K562 (cell line): ENCODE measurements at regions not wholly inside any gene's neighbourhood (a gene's known extent, or its start where the extent isn't known, plus 50 kb on each side); places are given as distances from the start of the nearest gene placed in this dataset.

Experiments used
- ATAC-seq: fragments of 200-7000 bp; cut with Tn5 transposase; 3 replicates; pipeline ENCODE4 v1.9.1; 2020; ENCODE audit warnings: moderate library complexity
- BruUV-seq: library from RNA; stranded (reverse); fragments of 400-500 nt; replicated peaks from 2 replicates; lab custom pipeline; 2021; lab: Mats Ljungman, UMichigan
- CTCF ChIA-PET: fragments of 300-600 bp; formaldehyde crosslinking; extraction: SDS; loops from one replicate; lab custom pipeline; 2021; ENCODE audit warnings: low intra/inter-chr PET ratio; lab: Yijun Ruan, JAX
- POLR2A ChIA-PET: fragments of 300-600, 350-650 bp; sonication (Branson Sonifier 250); formaldehyde crosslinking; extraction: SDS; loops from one replicate; lab custom pipeline; 2021; ENCODE audit warnings: antibody characterized with exemption, inconsistent platforms; lab: Yijun Ruan, JAX
- DNase-seq, 4 experiments: peaks; one replicate each; pipeline versions ENCODE4 v3.0.0 to v3.0.0-alpha.2; 2011 to 2018; ENCODE audit warnings: low spot score in 3 of 4, mixed read lengths in 3 of 4; ENCODE audit errors: extremely low read depth in 1 of 4
- FAIRE-seq: peaks from 2 replicates; lab custom pipeline; 2011; peaks lifted over from hg19 to GRCh38; lab: Jason Lieb, UNC
- H2AFZ ChIP-seq: 2 replicates; pipeline ENCODE4 v1.6.0; 2011; ENCODE audit warnings: low read depth, low read length, control low read depth, inconsistent platforms
- H3K27ac ChIP-seq: fragments of 200-600 bp; 3 replicates; pipeline ENCODE4 v1.8.0; 2011; ENCODE audit warnings: low read depth, mild to moderate bottlenecking, control low read depth, inconsistent platforms, low read length, moderate library complexity, mixed read lengths; ENCODE audit errors: extremely low read depth
- H3K27me3 ChIP-seq, 2 experiments: fragments of 300-600 bp in 1 of 2; 2 replicates in 1 of 2; 3 replicates in 1 of 2; pipeline versions ENCODE4 v1.6.0 to v1.8.0; 2011; ENCODE audit warnings: inconsistent platforms in 2 of 2, low read length in 2 of 2, mild to moderate bottlenecking in 1 of 2, mixed read lengths in 1 of 2, moderate library complexity in 1 of 2; ENCODE audit not compliant: control insufficient read depth in 2 of 2, insufficient read depth in 2 of 2
- H3K36me3 ChIP-seq: fragments of 300-600 bp; 3 replicates; pipeline ENCODE4 v1.8.0; 2011; ENCODE audit warnings: mild to moderate bottlenecking, low read length, inconsistent platforms; ENCODE audit not compliant: control insufficient read depth, insufficient read depth
- H3K4me1 ChIP-seq, 2 experiments: fragments of 200-600 bp in 1 of 2; replicated peaks in 1 of 2; 2 replicates in 1 of 2; 3 replicates in 1 of 2; pipeline versions ENCODE4 v1.5.1 to v1.8.0; 2011; ENCODE audit warnings: inconsistent platforms in 2 of 2, low read length in 2 of 2, mild to moderate bottlenecking in 1 of 2, mixed read lengths in 1 of 2, moderate library complexity in 1 of 2; ENCODE audit not compliant: control insufficient read depth in 2 of 2, insufficient read depth in 2 of 2
- H3K4me2 ChIP-seq: 2 replicates; pipeline ENCODE4 v1.6.1; 2011; ENCODE audit warnings: low read length, control low read depth, inconsistent platforms, mixed read lengths; ENCODE audit not compliant: insufficient read depth
- H3K4me3 ChIP-seq: fragments of 200-600 bp; sonication (generic), shearing (Covaris generic); 2 replicates; pipeline ENCODE4 v1.5.1; 2016; ENCODE audit warnings: control low read depth, inconsistent platforms
- H3K79me2 ChIP-seq: fragments of 200-600 bp; 3 replicates; pipeline ENCODE4 v1.8.0; 2011; ENCODE audit warnings: low read length, inconsistent platforms; ENCODE audit not compliant: control insufficient read depth, insufficient read depth
- H3K9ac ChIP-seq, 2 experiments: 2 replicates each; pipeline versions ENCODE4 v1.6.0 to v1.6.1; 2011; ENCODE audit warnings: low read depth in 2 of 2, low read length in 2 of 2, control low read depth in 1 of 2, inconsistent platforms in 1 of 2, mild to moderate bottlenecking in 1 of 2, mixed read lengths in 1 of 2; ENCODE audit not compliant: insufficient read depth in 1 of 2
- H3K9me1 ChIP-seq: one replicate; pipeline ENCODE4 v1.6.0; 2011; ENCODE audit warnings: inconsistent platforms, mild to moderate bottlenecking, low read length, moderate library complexity; ENCODE audit not compliant: control insufficient read depth, insufficient read depth
- H3K9me3 ChIP-seq: replicated peaks from 2 replicates; pipeline ENCODE4 v1.5.1; 2011; ENCODE audit warnings: low read depth, low read length, inconsistent platforms; ENCODE audit not compliant: control insufficient read depth, insufficient read depth
- H4K20me1 ChIP-seq: replicated peaks from 2 replicates; pipeline ENCODE4 v1.6.1; 2011; ENCODE audit warnings: low read length, inconsistent platforms, mixed read lengths; ENCODE audit not compliant: control insufficient read depth, insufficient read depth
- KAT2B ChIP-seq: IDR thresholded peaks from one replicate; pipeline ENCODE4 v1.6.1; 2012; ENCODE audit warnings: low read depth, mild to moderate bottlenecking, control low read depth, inconsistent platforms, low read length, moderate library complexity
- SUPT5H ChIP-seq: fragments of 450-650 bp; IDR thresholded peaks from 2 replicates; pipeline ENCODE4 v1.6.1; 2016
- WGBS: fragments of 100-300 bp; shearing (Covaris generic); methylation state at CpG from one replicate; pipeline ENCODE4 v1.1.6; 2016; ENCODE audit warnings: low coverage, mixed read lengths; ENCODE audit not compliant: insufficient coverage; ENCODE audit errors: missing lambda C conversion rate; 5-methylcytosine and 5-hydroxymethylcytosine counted together
- in situ Hi-C: fragments of 300-500 bp; cut with MboI; formaldehyde crosslinking; loops from 4 replicates; pipeline ENCODE4 v1.15.0; 2018; ENCODE audit warnings: inconsistent platforms, mixed read lengths
- intact Hi-C: fragments of 100-400 bp; cut with micrococcal nuclease; formaldehyde crosslinking; loops from 2 replicates; pipeline ENCODE4 v1.14.2; 2022
- TF ChIP-seq, protein P1 (sequence below), 2 experiments: fragments of 450-650 bp in 1 of 2; sonication (generic) in 1 of 2; formaldehyde crosslinking in 1 of 2; IDR thresholded peaks; 2 replicates each; pipeline versions ENCODE4 v1.7.1 to v1.9.0; 2016 to 2022; ENCODE audit warnings: inconsistent platforms in 1 of 2, mild to moderate bottlenecking in 1 of 2, missing genetic modification reagents in 1 of 2
- TF ChIP-seq, protein P2 (sequence below): fragments of 200-800 bp; sonication (Bioruptor generic); IDR thresholded peaks from 2 replicates; pipeline ENCODE4 v1.6.1; 2017; ENCODE audit warnings: missing genetic modification characterization, missing compliant biosample characterization

DNA sequence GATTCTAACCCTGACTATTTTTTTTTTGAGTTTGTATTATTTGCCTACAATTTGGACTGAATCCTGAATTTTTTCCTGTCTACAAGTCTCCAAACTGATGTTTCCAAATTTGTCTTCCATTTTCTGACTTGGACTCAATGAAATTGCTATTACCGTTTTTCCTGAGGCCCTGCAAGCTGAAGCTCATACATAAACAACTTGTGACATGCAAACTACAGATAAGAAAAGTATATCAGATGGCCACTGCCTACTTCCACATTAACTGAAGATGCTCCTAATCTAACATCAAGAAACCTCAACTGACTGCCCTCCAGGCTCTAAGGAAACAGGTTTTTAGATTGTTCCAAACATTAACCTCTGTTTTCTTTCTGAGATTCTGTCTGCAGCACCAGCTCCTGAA, 51.1 kb upstream of the KLHDC7A start:
- no peak for ATAC-seq
- BruUV-seq, result no TSS peak
- no peak for TF ChIP-seq KAT2B
- no peak for TF ChIP-seq SUPT5H
- TF ChIP-seq, protein P1, sequence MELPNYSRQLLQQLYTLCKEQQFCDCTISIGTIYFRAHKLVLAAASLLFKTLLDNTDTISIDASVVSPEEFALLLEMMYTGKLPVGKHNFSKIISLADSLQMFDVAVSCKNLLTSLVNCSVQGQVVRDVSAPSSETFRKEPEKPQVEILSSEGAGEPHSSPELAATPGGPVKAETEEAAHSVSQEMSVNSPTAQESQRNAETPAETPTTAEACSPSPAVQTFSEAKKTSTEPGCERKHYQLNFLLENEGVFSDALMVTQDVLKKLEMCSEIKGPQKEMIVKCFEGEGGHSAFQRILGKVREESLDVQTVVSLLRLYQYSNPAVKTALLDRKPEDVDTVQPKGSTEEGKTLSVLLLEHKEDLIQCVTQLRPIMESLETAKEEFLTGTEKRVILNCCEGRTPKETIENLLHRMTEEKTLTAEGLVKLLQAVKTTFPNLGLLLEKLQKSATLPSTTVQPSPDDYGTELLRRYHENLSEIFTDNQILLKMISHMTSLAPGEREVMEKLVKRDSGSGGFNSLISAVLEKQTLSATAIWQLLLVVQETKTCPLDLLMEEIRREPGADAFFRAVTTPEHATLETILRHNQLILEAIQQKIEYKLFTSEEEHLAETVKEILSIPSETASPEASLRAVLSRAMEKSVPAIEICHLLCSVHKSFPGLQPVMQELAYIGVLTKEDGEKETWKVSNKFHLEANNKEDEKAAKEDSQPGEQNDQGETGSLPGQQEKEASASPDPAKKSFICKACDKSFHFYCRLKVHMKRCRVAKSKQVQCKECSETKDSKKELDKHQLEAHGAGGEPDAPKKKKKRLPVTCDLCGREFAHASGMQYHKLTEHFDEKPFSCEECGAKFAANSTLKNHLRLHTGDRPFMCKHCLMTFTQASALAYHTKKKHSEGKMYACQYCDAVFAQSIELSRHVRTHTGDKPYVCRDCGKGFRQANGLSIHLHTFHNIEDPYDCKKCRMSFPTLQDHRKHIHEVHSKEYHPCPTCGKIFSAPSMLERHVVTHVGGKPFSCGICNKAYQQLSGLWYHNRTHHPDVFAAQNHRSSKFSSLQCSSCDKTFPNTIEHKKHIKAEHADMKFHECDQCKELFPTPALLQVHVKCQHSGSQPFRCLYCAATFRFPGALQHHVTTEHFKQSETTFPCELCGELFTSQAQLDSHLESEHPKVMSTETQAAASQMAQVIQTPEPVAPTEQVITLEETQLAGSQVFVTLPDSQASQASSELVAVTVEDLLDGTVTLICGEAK (IDR thresholded peaks at IDR 0.05), result no peak
- TF ChIP-seq, protein P1 (CRISPR knock-in tag; IDR thresholded peaks at IDR 0.05), result no peak
- TF ChIP-seq, protein P2, sequence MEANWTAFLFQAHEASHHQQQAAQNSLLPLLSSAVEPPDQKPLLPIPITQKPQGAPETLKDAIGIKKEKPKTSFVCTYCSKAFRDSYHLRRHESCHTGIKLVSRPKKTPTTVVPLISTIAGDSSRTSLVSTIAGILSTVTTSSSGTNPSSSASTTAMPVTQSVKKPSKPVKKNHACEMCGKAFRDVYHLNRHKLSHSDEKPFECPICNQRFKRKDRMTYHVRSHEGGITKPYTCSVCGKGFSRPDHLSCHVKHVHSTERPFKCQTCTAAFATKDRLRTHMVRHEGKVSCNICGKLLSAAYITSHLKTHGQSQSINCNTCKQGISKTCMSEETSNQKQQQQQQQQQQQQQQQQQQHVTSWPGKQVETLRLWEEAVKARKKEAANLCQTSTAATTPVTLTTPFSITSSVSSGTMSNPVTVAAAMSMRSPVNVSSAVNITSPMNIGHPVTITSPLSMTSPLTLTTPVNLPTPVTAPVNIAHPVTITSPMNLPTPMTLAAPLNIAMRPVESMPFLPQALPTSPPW (CRISPR knock-in tag), result no peak; the same call in 1 of the 2 replicates

More for the DNA sequence above, 51.1 kb upstream of the KLHDC7A start:
- no peaks in the 10 kb centered on the region for H3K79me2 ChIP-seq
- H2AFZ ChIP-seq, result no peak overlapping the region
- CTCF ChIA-PET, result no interaction called here
- no peak overlapping the region for H3K9ac ChIP-seq
- no peaks in the 10 kb centered on the region; a peak in 1 of 5 replicates for H3K4me1 ChIP-seq
- H3K27ac ChIP-seq, result no peak overlapping the region
- no peak overlapping the region for H3K4me3 ChIP-seq
- in situ Hi-C loops (no loop called here), intact Hi-C loops (no loop called here)
- FAIRE-seq (no peak), DNase-seq (no peak)
- no peaks in the 10 kb centered on the region for H4K20me1 ChIP-seq
- H3K9me3 ChIP-seq, result no peaks in the 10 kb centered on the region; the same call in 1 of the 2 replicates
- WGBS, result 0% methylated on average over 1 of the region's 1 CpG
- no peaks in the 10 kb centered on the region for H3K27me3 ChIP-seq
- no peaks in the 10 kb centered on the region for H3K36me3 ChIP-seq
- no peaks in the 10 kb centered on the region for H3K9me1 ChIP-seq
- POLR2A ChIA-PET, result interaction anchor here (0.6 kb wide), 1 partner anchor 1136 kb away, joined by 3 read pairs; no protein-coding TSS in a partner anchor
- no peak overlapping the region for H3K4me2 ChIP-seq
